ACHN (cell line): ENCODE measurements at regions not wholly inside any gene's neighbourhood (a gene's known extent, or its start where the extent isn't known, plus 50 kb on each side); places are given as distances from the start of the nearest gene placed in this dataset.

Source experiments
- DNase-seq: peaks from one replicate; pipeline ENCODE4 v3.0.0-alpha.2; 2015
- in situ Hi-C: cut with HindIII; loops from 2 replicates; pipeline ENCODE4 v1.10.0; 2017; ENCODE audit warnings: low sequenced_read_pairs, low pct_ligation_motif_present, low pct_unique_long_range_greater_than_20kb

- no peak for DNase-seq
- in situ Hi-C loops = no loop called here
Observed at GRCh38 chr16:9545522-9546437, 454.3 kb downstream of the HAPSTR1 start.

- in situ Hi-C loops = no loop called here
- no peak for DNase-seq
Observed at GRCh38 chr16:9546438-9546786, 455.0 kb downstream of the HAPSTR1 start.

- in situ Hi-C loops = no loop called here
- no peak for DNase-seq
Observed at GRCh38 chr16:9549487-9549886, 458.0 kb downstream of the HAPSTR1 start.

GRCh38 chr16:9555051-9555450 lies 463.6 kb downstream of the HAPSTR1 start:
- no peak for DNase-seq
- in situ Hi-C loops = no loop called here

- in situ Hi-C loops = no loop called here
- DNase-seq = no peak
Observed at GRCh38 chr16:9556949-9557665, 465.7 kb downstream of the HAPSTR1 start.

- in situ Hi-C loops = no loop called here
- no peak for DNase-seq
Observed at GRCh38 chr16:9557713-9558112, 466.3 kb downstream of the HAPSTR1 start.

- DNase-seq = no peak
- in situ Hi-C loops = no loop called here
Observed at GRCh38 chr16:9566099-9566498, 474.7 kb downstream of the HAPSTR1 start.

- DNase-seq = no peak
- in situ Hi-C loops = no loop called here
Observed at GRCh38 chr16:9567666-9568065, 476.2 kb downstream of the HAPSTR1 start.

- DNase-seq = no peak
- in situ Hi-C loops = no loop called here
Observed at GRCh38 chr16:9568261-9568660, 476.8 kb downstream of the HAPSTR1 start.

GRCh38 chr16:9570521-9570920 lies 479.1 kb downstream of the HAPSTR1 start:
- no peak for DNase-seq
- in situ Hi-C loops = no loop called here

GRCh38 chr16:9578459-9578858 lies 487.0 kb downstream of the HAPSTR1 start:
- no peak for DNase-seq
- in situ Hi-C loops = no loop called here

GRCh38 chr16:9580025-9580424 lies 488.6 kb downstream of the HAPSTR1 start:
- DNase-seq = no peak
- in situ Hi-C loops = no loop called here

- in situ Hi-C loops = no loop called here
Observed at GRCh38 chr16:9593440-9593839, 502.0 kb downstream of the HAPSTR1 start.

GRCh38 chr16:9594047-9594446 lies 502.6 kb downstream of the HAPSTR1 start:
- in situ Hi-C loops = no loop called here
- DNase-seq = no peak

More at GRCh38 chr16:9593440-9593839, 502.0 kb downstream of the HAPSTR1 start:
- DNase-seq = no peak

GRCh38 chr16:9594946-9595345 lies 503.5 kb downstream of the HAPSTR1 start:
- no peak for DNase-seq
- in situ Hi-C loops = no loop called here

- no peak for DNase-seq
- in situ Hi-C loops = no loop called here
Observed at GRCh38 chr16:9595393-9595792, 503.9 kb downstream of the HAPSTR1 start.

GRCh38 chr16:9596788-9597187 lies 505.3 kb downstream of the HAPSTR1 start:
- DNase-seq = no peak
- in situ Hi-C loops = no loop called here

GRCh38 chr16:9597967-9598730 lies 506.7 kb downstream of the HAPSTR1 start:
- DNase-seq = no peak
- in situ Hi-C loops = no loop called here

- in situ Hi-C loops = no loop called here
- DNase-seq = no peak
Observed at GRCh38 chr16:9598731-9599083, 507.3 kb downstream of the HAPSTR1 start.
